Vagina (tissue), 2 donors: ENCODE measurements at regions not wholly inside any gene's neighbourhood (a gene's known extent, or its start where the extent isn't known, plus 50 kb on each side); places are given as distances from the start of the nearest gene placed in this dataset.

Source experiments
- DNase-seq, 2 donors: peaks; one replicate each; pipeline ENCODE4 v3.0.0-alpha.2; 2017; ENCODE audit errors: extremely low spot score in 2 of 2
- H3K27ac ChIP-seq: fragments of 200-600 bp; sonication (generic); one replicate; pipeline ENCODE4 v1.5.1; 2019
- H3K27me3 ChIP-seq: fragments of 200-600 bp; sonication (generic); one replicate; pipeline ENCODE4 v1.5.1; 2019
- H3K36me3 ChIP-seq, 2 donors: fragments of 200-600 bp; sonication (generic); one replicate each; pipeline ENCODE4 v1.5.1; 2017 to 2019
- H3K4me1 ChIP-seq: fragments of 200-600 bp; sonication (generic); one replicate; pipeline ENCODE4 v1.5.1; 2019
- H3K4me3 ChIP-seq, 2 donors: fragments of 200-600 bp; sonication (generic); 1 replicate in 1 of 2; 2 replicates in 1 of 2; pipeline ENCODE4 v1.5.1; 2016 to 2019
- H3K9me3 ChIP-seq: fragments of 200-600 bp; sonication (generic); one replicate; pipeline ENCODE4 v1.5.1; 2019
- CTCF ChIP-seq, 3 experiments: fragments of 450-650 bp in 2 of 3; fragments of 200-600 bp in 1 of 3; sonication (generic) in 1 of 3; IDR thresholded peaks; one replicate each; pipeline ENCODE4 v1.5.1; 2017 to 2019; ENCODE audit warnings: antibody characterized with exemption in 3 of 3, mild to moderate bottlenecking in 2 of 3, moderate library complexity in 2 of 3
- POLR2A ChIP-seq, 2 donors: fragments of 450-650 bp; IDR thresholded peaks; one replicate each; pipeline ENCODE4 v1.6.1; 2017; ENCODE audit warnings: antibody characterized with exemption in 2 of 2, mild to moderate bottlenecking in 2 of 2, moderate library complexity in 2 of 2
- POLR2AphosphoS5 ChIP-seq, 2 donors: sonication (generic); formaldehyde crosslinking; IDR thresholded peaks; one replicate each; pipeline ENCODE4 v1.9.0; 2017; ENCODE audit warnings: antibody characterized with exemption in 2 of 2, mild to moderate bottlenecking in 2 of 2, low read depth in 1 of 2; ENCODE audit not compliant: insufficient read depth in 1 of 2
- intact Hi-C: fragments of 100-400 bp; cut with DNase I; formaldehyde crosslinking; loops from one replicate; pipeline ENCODE4 v1.15.1; 2023

- H3K4me1 ChIP-seq, result no peaks in the 10 kb centered on the region
- H3K36me3 ChIP-seq, result no peaks in the 10 kb centered on the region
- H3K4me3 ChIP-seq, result no peak overlapping the region
- no peaks in the 10 kb centered on the region for H3K9me3 ChIP-seq
- TF ChIP-seq POLR2A (IDR thresholded peaks at IDR 0.05), result no peak
- intact Hi-C loops, result no loop called here
- no peak overlapping the region for H3K27ac ChIP-seq
- DNase-seq, result no peak
- no peaks in the 10 kb centered on the region for H3K27me3 ChIP-seq
Measured at GRCh38 chr13:72544042-72544441, 183.4 kb downstream of the MZT1 start.

GRCh38 chr13:72542241-72542640, 185.2 kb downstream of the MZT1 start:
- no peaks in the 10 kb centered on the region for H3K4me1 ChIP-seq
- H3K27me3 ChIP-seq, result no peaks in the 10 kb centered on the region
- no peak overlapping the region for H3K27ac ChIP-seq
- no peaks in the 10 kb centered on the region for H3K9me3 ChIP-seq
- H3K4me3 ChIP-seq, result no peak overlapping the region
- intact Hi-C loops, result no loop called here
- no peaks in the 10 kb centered on the region for H3K36me3 ChIP-seq
- no peak for DNase-seq
- TF ChIP-seq POLR2A (IDR thresholded peaks at IDR 0.05) (no peak), CTCF (IDR thresholded peaks at IDR 0.05) (no peak)

GRCh38 chr13:72541674-72542073, 185.8 kb downstream of the MZT1 start:
- TF ChIP-seq CTCF (IDR thresholded peaks at IDR 0.05), result no peak
- peak in 1 of 2 donors; percentile 36 for TF ChIP-seq POLR2AphosphoS5 (IDR thresholded peaks at IDR 0.05; ENCODE audit: insufficient read depth in 1 of 2, low read depth in 1 of 2)
- intact Hi-C loops, result no loop called here
- Histone ChIP-seq H3K9me3 (no peaks in the 10 kb centered on the region), H3K27ac (no peak overlapping the region), H3K36me3 (no peaks in the 10 kb centered on the region), H3K4me3 (no peak overlapping the region), H3K27me3 (no peaks in the 10 kb centered on the region), H3K4me1 (no peaks in the 10 kb centered on the region)
- DNase-seq, result no peak

GRCh38 chr13:72540881-72541280, 186.5 kb downstream of the MZT1 start:
- no peaks in the 10 kb centered on the region for H3K9me3 ChIP-seq
- TF ChIP-seq POLR2A (IDR thresholded peaks at IDR 0.05) (no peak), POLR2AphosphoS5 (IDR thresholded peaks at IDR 0.05; ENCODE audit: insufficient read depth in 1 of 2, low read depth in 1 of 2) (no peak), CTCF (IDR thresholded peaks at IDR 0.05) (no peak)
- H3K4me3 ChIP-seq, result no peak overlapping the region
- H3K27me3 ChIP-seq, result no peaks in the 10 kb centered on the region
- no peaks in the 10 kb centered on the region for H3K4me1 ChIP-seq
- DNase-seq, result no peak
- intact Hi-C loops, result no loop called here
- H3K27ac ChIP-seq, result no peak overlapping the region
- H3K36me3 ChIP-seq, result no peaks in the 10 kb centered on the region

GRCh38 chr13:72539925-72540324, 187.5 kb downstream of the MZT1 start:
- no peaks in the 10 kb centered on the region for H3K9me3 ChIP-seq
- no peak for DNase-seq
- no peak overlapping the region for H3K27ac ChIP-seq
- H3K4me1 ChIP-seq, result no peaks in the 10 kb centered on the region
- H3K36me3 ChIP-seq, result no peaks in the 10 kb centered on the region
- intact Hi-C loops, result no loop called here
- TF ChIP-seq POLR2A (IDR thresholded peaks at IDR 0.05) (no peak), POLR2AphosphoS5 (IDR thresholded peaks at IDR 0.05; ENCODE audit: insufficient read depth in 1 of 2, low read depth in 1 of 2) (no peak), CTCF (IDR thresholded peaks at IDR 0.05) (no peak)
- no peaks in the 10 kb centered on the region for H3K27me3 ChIP-seq
- no peak overlapping the region for H3K4me3 ChIP-seq

- Histone ChIP-seq H3K36me3 (no peaks in the 10 kb centered on the region), H3K4me1 (no peaks in the 10 kb centered on the region), H3K9me3 (no peaks in the 10 kb centered on the region), H3K27ac (no peak overlapping the region), H3K4me3 (no peak overlapping the region), H3K27me3 (no peaks in the 10 kb centered on the region)
- intact Hi-C loops, result no loop called here
- DNase-seq, result no peak
- TF ChIP-seq POLR2A (IDR thresholded peaks at IDR 0.05), result no peak
- TF ChIP-seq CTCF (IDR thresholded peaks at IDR 0.05), result no peak
- TF ChIP-seq POLR2AphosphoS5 (IDR thresholded peaks at IDR 0.05; ENCODE audit: insufficient read depth in 1 of 2, low read depth in 1 of 2), result no peak
Measured at GRCh38 chr13:72537782-72538181, 189.6 kb downstream of the MZT1 start.
